Keratinocyte (primary cell): ENCODE measurements at regions not wholly inside any gene's neighbourhood (a gene's known extent, or its start where the extent isn't known, plus 50 kb on each side); places are given as distances from the start of the nearest gene placed in this dataset.

Experiments used
- DNase-seq: peaks from one replicate; pipeline ENCODE4 v3.0.0-alpha.2; 2011; ENCODE audit warnings: low read depth, missing footprints, low spot score
- FAIRE-seq: peaks from 2 replicates; lab custom pipeline; 2011; peaks lifted over from hg19 to GRCh38; lab: Jason Lieb, UNC
- H2AFZ ChIP-seq: 2 replicates; pipeline ENCODE4 v1.6.0; 2012; ENCODE audit warnings: low read length, control low read depth, inconsistent platforms; ENCODE audit not compliant: control insufficient read depth
- H3K27ac ChIP-seq: 2 replicates; pipeline ENCODE4 v1.5.1; 2011; ENCODE audit warnings: low read length; ENCODE audit not compliant: control insufficient read depth, insufficient read depth
- H3K27me3 ChIP-seq: 3 replicates; pipeline ENCODE4 v1.6.0; 2011; ENCODE audit warnings: low read length; ENCODE audit not compliant: control insufficient read depth, insufficient read depth; ENCODE audit errors: extremely low read depth
- H3K36me3 ChIP-seq, 2 experiments: 2 replicates in 1 of 2; 3 replicates in 1 of 2; pipeline ENCODE4 v1.5.1; 2011; ENCODE audit warnings: low read length in 2 of 2, mild to moderate bottlenecking in 1 of 2; ENCODE audit not compliant: control insufficient read depth in 2 of 2, insufficient read depth in 2 of 2; ENCODE audit errors: extremely low read depth in 1 of 2
- H3K4me1 ChIP-seq: 3 replicates; pipeline ENCODE4 v1.5.1; 2011; ENCODE audit warnings: low read length; ENCODE audit not compliant: control insufficient read depth, insufficient read depth; ENCODE audit errors: extremely low read depth
- H3K4me2 ChIP-seq: 3 replicates; pipeline ENCODE4 v1.6.0; 2011; ENCODE audit warnings: low read depth, low read length; ENCODE audit not compliant: control insufficient read depth, insufficient read depth; ENCODE audit errors: extremely low read depth
- H3K4me3 ChIP-seq, 3 experiments: fragments of 200-600 bp in 1 of 3; sonication (generic) in 1 of 3; 2 replicates in 2 of 3; 3 replicates in 1 of 3; pipeline ENCODE4 v1.5.1; 2011 to 2016; ENCODE audit warnings: low read length in 3 of 3, mild to moderate bottlenecking in 3 of 3, control low read depth in 2 of 3, inconsistent platforms in 1 of 3, low read depth in 1 of 3, mixed read lengths in 1 of 3, mixed run types in 1 of 3, moderate library complexity in 1 of 3; ENCODE audit not compliant: control insufficient read depth in 2 of 3, insufficient read depth in 2 of 3; ENCODE audit errors: extremely low read depth in 1 of 3
- H3K79me2 ChIP-seq: 2 replicates; pipeline ENCODE4 v1.6.0; 2012; ENCODE audit warnings: low read length; ENCODE audit not compliant: control insufficient read depth, insufficient read depth
- H3K9ac ChIP-seq: 3 replicates; pipeline ENCODE4 v1.6.0; 2011; ENCODE audit warnings: low read length; ENCODE audit not compliant: control insufficient read depth, insufficient read depth; ENCODE audit errors: extremely low read depth
- H3K9me1 ChIP-seq: 3 replicates; pipeline ENCODE4 v1.6.0; 2011; ENCODE audit warnings: low read length; ENCODE audit not compliant: control insufficient read depth, insufficient read depth; ENCODE audit errors: extremely low read depth
- H3K9me3 ChIP-seq: 2 replicates; pipeline ENCODE4 v1.5.1; 2012; ENCODE audit warnings: low read depth, low read length; ENCODE audit not compliant: control insufficient read depth
- H4K20me1 ChIP-seq: 3 replicates; pipeline ENCODE4 v1.6.0; 2011; ENCODE audit warnings: low read length; ENCODE audit not compliant: control insufficient read depth, insufficient read depth; ENCODE audit errors: extremely low read depth
- CTCF ChIP-seq, 3 experiments: IDR thresholded peaks in 1 of 3; conservative IDR thresholded peaks in 1 of 3; optimal IDR thresholded peaks in 1 of 3; 2 replicates in 2 of 3; 3 replicates in 1 of 3; pipeline versions ENCODE3 to v1.5.1; 2011; ENCODE audit warnings: low read length in 3 of 3, mild to moderate bottlenecking in 3 of 3, moderate library complexity in 2 of 3, control low read depth in 1 of 3, inconsistent platforms in 1 of 3; ENCODE audit not compliant: insufficient read depth in 2 of 3; ENCODE audit errors: extremely low read depth in 1 of 3
- EZH2 ChIP-seq: IDR thresholded peaks from one replicate; pipeline ENCODE4 v1.6.1; 2012; ENCODE audit warnings: inconsistent platforms, mild to moderate bottlenecking, low read length, moderate library complexity
- dilution Hi-C: fragments of 300-500 bp; cut with MboI; formaldehyde crosslinking; loops from one replicate; pipeline ENCODE4 v1.7.0; 2020; ENCODE audit warnings: low sequenced_read_pairs; ENCODE audit not compliant: extremely low pct_ligation_motif_present

GRCh38 chr1:73801912-73802429 is 396.0 kb downstream of the LRRIQ3 start:
- Histone ChIP-seq H3K27me3 (no peaks in the 10 kb centered on the region), H3K27ac (no peak overlapping the region), H3K79me2 (no peaks in the 10 kb centered on the region), H3K4me2 (no peak overlapping the region), H4K20me1 (no peaks in the 10 kb centered on the region), H3K36me3 (no peaks in the 10 kb centered on the region), H3K4me1 (no peaks in the 10 kb centered on the region), H3K9me1 (no peaks in the 10 kb centered on the region), H3K9ac (no peak overlapping the region), H2AFZ (no peak overlapping the region), H3K4me3 (no peak overlapping the region), H3K9me3 (no peaks in the 10 kb centered on the region)
- no peak for DNase-seq
- dilution Hi-C loops: no loop called here
- TF ChIP-seq EZH2: no peak
- no peak for TF ChIP-seq CTCF (optimal IDR thresholded peaks at IDR 0.05 in 1 of 3, IDR thresholded peaks at IDR 0.05 in 1 of 3, conservative IDR thresholded peaks at IDR 0.05 in 1 of 3; ENCODE audit: extremely low read depth in 1 of 3, insufficient read depth in 2 of 3, low read length in 3 of 3)
- no peak for FAIRE-seq

- no peaks in the 10 kb centered on the region for H3K9me3 ChIP-seq
- no peak overlapping the region for H3K4me2 ChIP-seq
- no peak overlapping the region for H3K4me3 ChIP-seq
- no peaks in the 10 kb centered on the region for H3K9me1 ChIP-seq
- H3K27ac ChIP-seq: no peak overlapping the region
- TF ChIP-seq CTCF (optimal IDR thresholded peaks at IDR 0.05 in 1 of 3, IDR thresholded peaks at IDR 0.05 in 1 of 3, conservative IDR thresholded peaks at IDR 0.05 in 1 of 3; ENCODE audit: extremely low read depth in 1 of 3, insufficient read depth in 2 of 3, low read length in 3 of 3) (no peak), EZH2 (no peak)
- no peak overlapping the region for H2AFZ ChIP-seq
- no peaks in the 10 kb centered on the region for H3K79me2 ChIP-seq
- H4K20me1 ChIP-seq: no peaks in the 10 kb centered on the region
- DNase-seq (no peak), FAIRE-seq (no peak)
- H3K27me3 ChIP-seq: no peaks in the 10 kb centered on the region
- dilution Hi-C loops: no loop called here
- no peak overlapping the region for H3K9ac ChIP-seq
- H3K4me1 ChIP-seq: no peaks in the 10 kb centered on the region
- H3K36me3 ChIP-seq: no peaks in the 10 kb centered on the region
Observed at GRCh38 chr1:73800376-73800775, 397.6 kb downstream of the LRRIQ3 start.
